Activated CD4-positive, alpha-beta T cell treated with anti-CD3 and anti-CD28 coated beads, Interleukin-2, Interleukin-4, amounts not matched to agents 100 ng/mL and 50 ng/mL, durations not matched to agents 16 hours and 8 hours (primary cell): ENCODE measurements at regions not wholly inside any gene's neighbourhood (a gene's known extent, or its start where the extent isn't known, plus 50 kb on each side); places are given as distances from the start of the nearest gene placed in this dataset.

Experiments used
- DNase-seq: peaks from one replicate; pipeline ENCODE4 v3.0.0-alpha.2; 2020; ENCODE audit warnings: low spot score

DNA sequence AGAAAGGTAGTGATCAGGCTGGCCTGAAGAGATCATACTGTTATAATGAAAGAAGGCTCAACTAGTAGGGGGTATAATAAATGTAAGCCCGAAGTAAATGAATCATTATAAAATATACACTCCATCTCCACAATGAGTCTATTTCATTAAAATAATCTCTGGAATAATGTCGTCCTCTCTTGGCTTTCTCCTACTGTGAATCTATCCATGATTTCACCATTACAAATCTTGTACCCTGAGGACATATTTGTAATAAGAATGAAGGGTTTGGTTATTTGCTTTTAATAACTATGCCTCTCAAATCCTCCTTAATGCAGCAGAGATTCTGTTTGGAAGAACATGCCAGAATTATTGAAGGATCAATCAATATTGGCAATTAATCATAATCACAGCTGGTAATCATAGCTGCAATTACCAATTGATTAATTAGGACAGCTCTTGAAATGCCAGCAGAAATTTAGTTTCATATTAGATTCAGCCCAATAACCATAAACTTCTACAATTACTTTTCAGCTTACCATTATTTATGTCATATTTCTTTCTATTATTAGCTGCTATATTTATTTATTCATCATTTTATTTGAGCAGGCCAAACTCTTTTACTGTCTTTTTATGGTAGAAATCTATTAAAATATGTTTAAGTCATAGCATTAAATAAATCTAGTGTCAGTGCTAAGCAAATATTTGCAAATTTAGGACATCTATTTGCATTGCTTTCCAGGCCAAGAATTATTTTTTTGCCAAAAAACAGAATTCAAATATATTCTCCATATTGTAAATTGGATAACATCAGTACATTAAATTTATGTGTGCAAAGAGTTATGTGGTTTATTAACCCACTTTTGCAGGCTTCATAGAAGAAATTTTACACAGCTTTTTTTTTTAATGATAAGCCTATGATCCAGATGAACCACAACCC is 588.4 kb upstream of the LRRC4C start:
- DNase-seq, result no peak

- no peak for DNase-seq
Measured at GRCh38 chr11:42049186-42049585, 589.7 kb upstream of the LRRC4C start.

DNA sequence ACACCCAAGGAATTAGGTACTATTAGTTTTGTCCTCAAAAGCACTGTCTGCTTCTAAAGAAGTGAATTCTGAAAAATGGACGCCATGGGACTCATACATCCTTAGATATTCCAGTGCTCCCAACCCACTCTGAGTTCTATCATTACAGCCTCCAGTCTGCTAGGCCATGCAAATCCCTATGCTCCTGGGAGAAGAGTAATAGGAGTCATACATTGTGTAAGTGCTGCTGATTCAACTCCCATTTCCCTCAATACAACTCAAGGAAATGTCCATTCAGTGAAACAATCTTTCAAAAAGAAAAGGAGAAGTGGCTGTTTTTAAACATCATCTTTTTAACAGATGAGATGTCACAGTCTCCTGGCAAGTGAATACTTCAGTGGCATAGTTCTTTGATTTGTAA is 590.2 kb upstream of the LRRC4C start:
- no peak for DNase-seq

- no peak for DNase-seq
Measured at GRCh38 chr11:42054351-42054900, 595.0 kb upstream of the LRRC4C start.

- no peak for DNase-seq
Measured at GRCh38 chr11:42055606-42056005, 596.2 kb upstream of the LRRC4C start.

GRCh38 chr11:42058794-42059193 is 599.3 kb upstream of the LRRC4C start:
- DNase-seq, result no peak

DNA sequence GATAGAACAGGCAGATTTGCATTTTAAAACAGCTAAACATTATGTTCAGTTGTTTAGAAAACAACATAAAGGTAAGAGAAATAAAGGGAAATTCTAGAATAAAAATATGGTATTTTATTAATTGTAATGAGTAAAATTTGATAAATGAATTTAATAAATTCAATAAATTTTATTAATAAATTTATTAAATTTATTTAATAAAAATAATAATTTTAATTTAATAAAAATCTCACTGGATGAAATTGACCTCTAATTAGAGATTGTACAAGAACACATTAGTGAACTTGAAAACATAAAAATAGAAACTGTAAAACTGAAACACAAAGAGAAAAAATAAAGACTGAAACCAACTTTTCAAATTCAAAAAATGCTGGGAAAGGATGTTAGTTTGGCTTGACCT is 605.7 kb upstream of the LRRC4C start:
- DNase-seq, result no peak

DNA sequence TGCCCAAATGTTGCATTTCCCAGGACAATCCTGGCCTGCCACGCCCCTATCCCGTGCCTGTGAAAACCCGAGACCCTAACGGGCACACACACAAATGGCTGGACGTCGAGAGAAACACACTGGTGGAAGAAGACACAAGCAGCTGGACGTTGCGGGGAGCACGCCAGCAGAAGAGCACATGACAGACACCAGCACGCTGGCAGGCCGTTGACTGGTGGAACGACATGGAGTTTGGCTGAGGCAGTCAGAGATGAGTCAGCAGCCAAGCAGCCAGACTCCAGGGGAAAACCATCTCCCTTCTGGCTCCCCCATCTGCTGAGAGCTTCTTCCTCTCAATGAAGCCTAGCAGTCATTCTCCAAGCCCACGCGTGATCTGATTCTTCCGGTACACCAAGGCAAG is 606.7 kb upstream of the LRRC4C start:
- DNase-seq, result no peak

DNA sequence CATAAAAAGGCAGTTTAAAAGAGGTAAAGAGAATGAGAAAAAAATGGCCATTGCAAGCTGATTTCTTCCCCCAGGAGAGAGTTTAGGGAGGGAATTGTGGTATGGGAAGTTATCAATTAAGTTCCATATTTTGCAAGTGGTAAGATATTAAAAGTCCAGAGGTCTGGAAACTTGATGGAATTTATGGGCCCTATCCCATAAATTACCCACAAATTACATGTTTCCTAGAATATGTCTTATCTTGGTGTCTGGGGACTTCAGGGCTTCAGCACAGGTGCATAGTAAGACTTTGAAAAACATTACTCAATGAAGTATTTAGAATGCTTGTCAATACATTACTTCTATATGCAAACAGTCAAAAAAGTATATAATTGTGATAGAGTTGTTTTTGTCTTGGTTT is 614.9 kb upstream of the LRRC4C start:
- no peak for DNase-seq

DNA sequence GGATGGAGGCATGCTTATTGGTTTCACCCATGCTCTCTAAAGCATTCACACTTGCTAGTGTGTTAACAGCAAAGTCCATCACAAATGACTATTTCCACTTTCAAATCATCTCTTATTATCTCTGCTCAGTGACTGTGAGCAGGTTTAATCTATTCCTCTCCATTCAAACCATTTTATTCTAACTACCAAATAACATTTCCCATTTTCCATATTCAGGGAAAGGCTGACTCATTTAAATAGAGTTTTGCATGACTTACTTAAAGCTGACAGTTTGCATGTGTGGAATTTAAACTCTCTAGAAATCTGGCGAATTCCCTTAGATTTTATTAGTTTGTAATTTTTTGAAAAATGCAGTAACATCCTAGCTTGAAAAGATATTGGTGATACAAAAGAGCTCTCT is 615.7 kb upstream of the LRRC4C start:
- no peak for DNase-seq

- DNase-seq, result no peak
Measured at GRCh38 chr11:42077794-42078193, 618.3 kb upstream of the LRRC4C start.

- DNase-seq, result no peak
Measured at GRCh38 chr11:42085736-42086135, 626.3 kb upstream of the LRRC4C start.

DNA sequence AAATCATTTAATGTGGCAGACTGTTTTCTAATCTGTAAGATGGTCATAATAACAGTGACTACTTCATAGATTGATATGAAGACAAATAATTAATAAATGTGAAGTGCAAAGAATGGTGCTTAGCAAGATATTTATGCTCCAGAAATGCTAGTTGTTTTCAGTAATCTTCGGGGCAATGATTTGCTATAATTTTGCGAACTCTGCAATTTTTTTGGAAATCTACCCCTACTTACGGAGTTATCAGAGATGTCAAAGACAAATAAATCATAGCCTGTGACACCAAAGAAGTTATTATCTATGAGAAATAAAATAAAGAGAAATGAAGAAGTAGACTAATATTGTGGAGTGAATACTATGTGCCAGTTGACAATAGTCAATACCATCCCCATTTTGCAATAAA is 634.1 kb upstream of the LRRC4C start:
- no peak for DNase-seq

- DNase-seq, result no peak
Measured at GRCh38 chr11:42098075-42098474, 638.6 kb upstream of the LRRC4C start.

DNA sequence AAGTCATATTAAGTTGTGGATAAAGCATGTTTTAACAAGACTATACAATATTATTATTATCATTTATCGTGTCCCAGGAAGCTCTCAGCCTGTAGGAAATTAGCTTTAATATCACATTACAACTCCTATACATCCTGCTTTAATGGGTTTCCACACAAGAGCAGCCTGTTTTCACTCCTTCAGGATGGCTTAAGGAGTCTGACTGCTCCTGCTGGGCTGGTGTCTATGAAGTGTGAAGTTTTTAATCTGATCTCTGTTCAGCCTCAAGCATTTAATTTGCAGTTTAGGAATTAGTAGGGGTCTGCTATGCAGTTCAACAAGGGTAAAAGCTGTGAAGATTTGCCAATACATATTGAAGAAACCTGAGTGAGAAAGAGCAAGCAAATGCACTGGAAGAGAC is 653.4 kb upstream of the LRRC4C start:
- DNase-seq, result no peak

- DNase-seq, result no peak
Measured at GRCh38 chr11:42114927-42115326, 655.5 kb upstream of the LRRC4C start.

DNA sequence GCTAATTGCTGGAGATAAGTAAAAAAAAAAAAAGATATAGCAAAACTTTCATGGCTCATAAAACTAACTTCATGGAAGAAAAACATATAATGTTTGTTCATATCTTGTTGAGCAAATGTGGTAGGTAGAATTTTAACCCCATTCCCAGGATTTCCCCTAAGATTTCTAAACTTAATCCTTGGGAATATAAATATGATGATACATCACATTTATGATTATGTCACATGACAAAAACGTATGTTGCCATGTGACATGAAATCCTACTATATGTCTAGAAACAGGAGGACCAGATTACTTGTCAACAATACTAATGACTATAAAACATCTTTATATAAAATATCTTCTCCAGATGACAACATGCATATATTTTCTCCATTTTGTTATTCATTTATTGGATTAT is 679.0 kb upstream of the LRRC4C start:
- no peak for DNase-seq

GRCh38 chr11:42145311-42145710 is 685.9 kb upstream of the LRRC4C start:
- DNase-seq, result no peak

- DNase-seq, result no peak
Measured at GRCh38 chr11:42161886-42162285, 702.4 kb upstream of the LRRC4C start.

- DNase-seq, result no peak
Measured at GRCh38 chr11:42169191-42169590, 709.7 kb upstream of the LRRC4C start.

DNA sequence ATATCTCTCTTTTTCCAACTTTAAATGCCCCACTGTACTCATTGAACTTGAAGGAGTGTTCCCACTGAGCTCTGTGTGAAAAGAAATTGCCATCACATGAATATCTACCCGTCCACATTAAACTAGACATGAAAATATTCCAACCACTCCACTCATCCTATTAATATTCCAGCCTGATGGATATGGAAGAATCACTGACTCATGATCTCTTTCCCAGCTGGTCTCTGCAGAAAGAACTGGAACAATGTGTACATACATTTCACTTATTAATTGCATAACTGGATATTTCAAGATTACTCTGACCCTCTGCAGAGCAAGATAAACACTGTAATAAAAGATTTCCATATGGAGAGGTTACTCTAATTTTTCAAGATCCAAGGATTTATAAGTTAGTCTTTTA is 711.1 kb upstream of the LRRC4C start:
- no peak for DNase-seq

GRCh38 chr11:42171046-42171445 is 711.6 kb upstream of the LRRC4C start:
- DNase-seq, result no peak

DNA sequence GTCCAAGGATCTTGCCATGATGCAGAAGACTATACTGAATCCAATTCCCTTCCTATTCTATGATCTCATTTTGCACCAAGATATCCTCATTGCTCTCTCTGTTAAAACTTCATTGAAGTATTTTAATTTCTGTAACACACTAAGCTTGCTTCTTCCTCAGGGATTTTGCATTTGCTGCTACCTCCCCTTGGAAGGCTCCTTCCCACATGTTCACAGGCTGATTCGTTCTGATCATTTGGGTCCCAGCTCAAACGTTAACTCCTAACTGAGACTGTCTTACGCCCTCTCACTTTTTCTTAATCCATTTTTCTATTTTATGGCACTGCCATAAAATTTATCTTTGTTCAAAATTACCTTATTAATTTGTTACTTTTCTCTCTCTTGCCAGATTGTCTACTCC is 713.0 kb upstream of the LRRC4C start:
- DNase-seq, result no peak

DNA sequence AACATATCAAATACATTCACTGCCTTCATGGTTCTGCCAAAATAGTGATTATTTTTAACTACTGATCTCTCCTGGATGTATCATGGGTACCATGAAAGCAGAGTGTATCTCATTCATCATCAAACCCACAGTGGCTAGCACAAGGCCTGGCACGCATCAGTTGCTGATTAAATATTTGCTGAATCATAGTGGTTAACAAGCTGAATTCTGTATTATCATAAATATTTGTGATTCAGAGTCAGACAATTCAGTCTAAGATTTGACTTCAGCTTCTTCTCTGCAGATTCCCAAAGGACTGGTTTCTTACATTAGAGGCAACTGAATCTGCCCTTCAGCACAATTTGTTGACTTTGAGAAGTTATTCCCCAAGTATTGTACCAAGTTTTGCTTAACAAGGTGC is 715.8 kb upstream of the LRRC4C start:
- DNase-seq, result no peak
